Neural cell (in vitro differentiated cells): ENCODE measurements at regions not wholly inside any gene's neighbourhood (a gene's known extent, or its start where the extent isn't known, plus 50 kb on each side); places are given as distances from the start of the nearest gene placed in this dataset.

Experiments
- CTCF ChIP-seq: fragments of 450-650 bp; IDR thresholded peaks from 2 replicates; pipeline ENCODE4 v1.5.1; 2014; ENCODE audit warnings: antibody characterized with exemption, mild to moderate bottlenecking, moderate library complexity; ENCODE audit not compliant: poor library complexity, severe bottlenecking
- MXI1 ChIP-seq: fragments of 450-650 bp; conservative IDR thresholded peaks from 2 replicates; pipeline ENCODE4 v1.6.1; 2014; ENCODE audit warnings: antibody characterized with exemption, mild to moderate bottlenecking; ENCODE audit not compliant: poor library complexity, severe bottlenecking
- REST ChIP-seq: IDR thresholded peaks from 2 replicates; pipeline ENCODE4 v1.6.1; 2012; ENCODE audit warnings: borderline replicate concordance

- TF ChIP-seq REST: no peak
- TF ChIP-seq CTCF: no peak
- TF ChIP-seq MXI1: no peak
Observed at GRCh38 chr10:81814842-81815241, 60.2 kb upstream of the NRG3 start.
